Right renal cortex interstitium (tissue), 3 donors: ENCODE measurements at regions not wholly inside any gene's neighbourhood (a gene's known extent, or its start where the extent isn't known, plus 50 kb on each side); places are given as distances from the start of the nearest gene placed in this dataset.
"Not testable (repeated sequence)": the region's sequence is repeated elsewhere in the genome, so short reads cannot be mapped to it uniquely, and the experiment has no call there.

ENCODE experiments used
- DNase-seq, 3 donors: peaks; one replicate each; pipeline ENCODE4 v3.0.0-alpha.2; 2013; ENCODE audit warnings: low read depth in 3 of 3, low spot score in 2 of 3

DNA sequence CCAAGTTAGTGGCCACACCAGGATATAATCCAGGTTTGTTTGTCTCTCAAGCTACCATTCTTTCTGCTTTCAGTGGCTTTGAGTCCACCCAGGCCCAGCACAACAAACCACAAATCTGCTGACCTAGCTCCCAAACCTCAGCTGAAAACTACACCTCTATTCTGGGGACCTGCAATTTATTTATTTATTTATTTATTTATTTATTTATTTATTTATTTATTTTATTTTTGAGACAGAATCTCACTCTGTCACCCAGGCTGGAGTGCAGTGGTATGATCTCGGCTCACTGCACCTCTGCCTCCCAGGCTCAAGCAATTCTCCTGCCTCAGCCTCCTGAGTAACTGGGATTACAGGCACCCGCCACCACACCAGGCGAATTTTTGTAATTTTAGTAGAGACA, 229.9 kb upstream of the BTG1 start:
- DNase-seq = not testable (repeated sequence)

DNA sequence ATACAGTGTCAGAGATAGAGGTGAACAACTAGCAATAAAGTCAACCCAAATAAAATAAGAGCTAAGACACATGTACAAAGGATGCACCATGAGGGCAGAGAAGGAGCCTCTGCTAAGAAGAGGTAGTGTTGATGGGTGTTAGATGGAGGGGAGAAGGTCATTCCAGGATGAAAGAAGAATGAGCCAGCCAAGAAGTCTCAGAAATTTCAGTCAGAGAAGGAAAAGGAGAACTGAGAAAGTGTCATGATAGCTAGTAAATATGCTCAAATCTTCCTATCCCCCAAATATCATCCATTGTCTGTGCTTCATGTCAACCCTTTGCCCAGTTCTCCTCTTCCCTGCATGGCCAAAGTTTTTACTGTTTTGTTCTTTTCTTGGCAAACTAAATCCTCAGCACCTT, 225.2 kb upstream of the BTG1 start:
- no peak for DNase-seq

DNA sequence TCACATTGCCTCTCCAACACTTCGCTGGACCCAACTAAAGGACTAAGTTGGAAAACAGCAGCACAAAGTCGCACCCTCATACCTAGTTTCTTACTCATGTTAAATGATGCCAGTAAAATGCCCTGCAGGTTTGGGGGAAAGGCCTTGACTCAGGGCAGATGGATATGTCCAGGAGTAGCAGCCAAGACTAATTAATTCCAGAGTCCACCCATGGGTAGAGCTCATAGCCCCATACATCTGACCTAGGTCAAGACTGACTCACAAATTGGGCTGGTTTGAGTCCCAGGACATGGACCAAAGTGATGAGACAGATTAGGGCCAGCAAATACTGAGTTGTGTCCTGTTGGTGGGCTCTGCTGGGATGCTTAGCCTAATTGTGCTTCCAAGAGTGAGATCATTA, 224.0 kb upstream of the BTG1 start:
- no peak for DNase-seq

DNA sequence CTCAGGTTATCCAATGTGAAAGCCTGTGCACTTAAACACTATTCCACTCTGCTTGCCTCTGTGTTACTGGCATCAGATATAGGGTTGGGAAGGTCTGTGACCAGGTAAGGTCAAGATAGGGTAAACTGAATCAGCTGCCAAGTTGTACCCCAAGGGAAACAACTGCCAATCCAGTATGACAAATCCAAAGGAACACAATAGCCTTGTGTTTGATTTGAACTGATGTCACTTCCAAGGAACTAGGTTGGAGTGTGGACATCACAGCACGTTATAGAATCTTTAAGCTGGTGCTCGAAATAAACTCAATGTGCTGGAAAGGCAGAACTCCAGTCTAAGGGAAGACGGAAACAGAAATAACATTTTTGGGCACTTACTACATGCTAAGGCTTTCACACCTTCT, 223.4 kb upstream of the BTG1 start:
- no peak for DNase-seq

DNA sequence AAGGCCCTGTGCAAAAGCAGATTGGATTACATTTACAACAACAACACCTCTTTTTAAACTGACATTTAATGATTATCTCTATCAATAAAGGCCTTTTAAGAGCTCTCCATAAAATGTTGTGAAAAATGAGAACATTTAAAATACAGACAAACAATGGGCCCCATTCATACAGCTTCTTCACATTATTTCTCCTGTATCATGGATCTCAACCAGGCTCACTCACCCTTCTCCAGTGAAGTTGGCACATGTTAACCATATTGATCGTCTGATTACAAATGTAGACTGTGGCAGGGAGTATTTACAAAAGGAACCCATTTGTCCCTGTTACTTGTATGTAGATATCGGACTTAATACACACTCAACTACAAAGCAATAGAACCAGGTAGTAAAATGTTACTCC, 220.2 kb upstream of the BTG1 start:
- no peak for DNase-seq

DNA sequence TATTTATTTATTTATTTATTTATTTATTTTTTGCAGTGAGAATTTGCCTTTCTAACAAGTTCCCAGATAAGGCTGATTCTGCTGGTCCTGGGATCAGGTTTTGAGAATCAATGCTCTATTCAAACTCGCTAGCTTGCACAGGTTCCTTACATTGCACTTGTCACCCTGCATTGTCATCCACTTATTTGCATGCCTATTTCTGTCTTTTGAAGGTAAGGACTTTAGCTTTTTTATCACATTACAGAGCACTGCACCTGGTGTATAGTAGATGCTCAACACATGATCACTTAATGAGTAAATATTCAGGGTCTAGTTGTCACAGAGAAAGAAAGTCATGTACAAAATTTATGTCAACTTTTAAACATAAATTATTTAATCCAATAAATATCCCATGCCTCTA, 219.7 kb upstream of the BTG1 start:
- no peak for DNase-seq

DNA sequence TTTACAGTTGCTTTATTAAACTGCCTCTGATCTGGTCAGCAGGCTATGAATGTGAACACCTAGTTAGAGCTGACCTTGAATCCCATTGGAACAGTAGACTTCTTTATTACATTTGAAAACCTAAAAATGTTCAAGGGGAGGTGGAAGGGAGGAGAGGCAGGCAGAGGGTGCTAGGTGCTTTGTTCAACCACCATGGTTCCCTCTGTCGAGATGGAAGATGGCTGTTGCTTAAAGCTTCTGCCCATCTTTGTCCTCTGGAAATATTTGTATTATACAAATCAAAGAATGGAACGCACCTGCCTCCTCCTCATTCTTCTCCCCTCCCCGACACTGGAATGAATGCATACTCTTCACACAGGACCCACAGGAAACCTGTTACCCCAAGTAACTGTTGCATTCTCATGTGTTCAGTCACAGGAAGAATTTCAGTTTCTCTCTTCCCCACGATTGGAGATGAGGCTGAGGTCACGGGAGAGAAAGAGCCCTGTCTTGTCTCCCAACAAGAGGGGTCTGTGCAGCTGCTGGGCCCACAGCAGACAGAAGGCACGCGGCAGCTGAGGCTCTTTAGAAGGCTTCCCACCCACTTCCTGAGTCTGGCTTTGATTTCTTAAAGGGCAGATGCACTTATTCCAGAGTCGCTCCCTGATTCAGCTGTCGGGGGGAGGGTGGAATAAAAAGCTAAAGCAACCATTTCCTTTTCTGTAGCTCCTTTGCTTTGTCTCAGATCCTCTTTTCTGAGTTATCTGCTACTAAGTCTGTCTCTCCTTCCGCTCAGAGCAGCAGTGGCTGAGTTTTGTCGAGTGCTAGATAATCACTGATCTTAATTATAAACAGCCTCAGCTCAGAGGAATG, 217.9 kb upstream of the BTG1 start:
- DNase-seq = no peak

DNA sequence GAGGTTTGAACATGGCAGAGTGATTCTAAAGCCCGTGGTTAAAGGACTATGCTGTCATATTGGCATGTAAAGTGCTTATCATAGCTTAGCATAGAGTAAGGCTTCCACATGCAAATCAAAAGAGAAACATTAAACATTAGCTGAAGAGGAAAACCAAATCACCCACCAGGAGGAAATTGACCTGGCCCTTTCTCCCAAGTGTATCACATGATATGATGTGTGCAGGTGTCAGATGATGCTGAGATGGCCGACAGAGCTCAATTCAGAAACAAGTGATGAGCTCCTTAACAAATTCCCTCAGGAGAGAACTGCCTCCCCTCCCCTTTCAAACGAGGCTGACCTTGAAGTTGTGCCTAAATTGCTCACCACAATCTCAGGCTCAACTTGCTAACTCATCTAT, 217.1 kb upstream of the BTG1 start:
- DNase-seq = no peak

DNA sequence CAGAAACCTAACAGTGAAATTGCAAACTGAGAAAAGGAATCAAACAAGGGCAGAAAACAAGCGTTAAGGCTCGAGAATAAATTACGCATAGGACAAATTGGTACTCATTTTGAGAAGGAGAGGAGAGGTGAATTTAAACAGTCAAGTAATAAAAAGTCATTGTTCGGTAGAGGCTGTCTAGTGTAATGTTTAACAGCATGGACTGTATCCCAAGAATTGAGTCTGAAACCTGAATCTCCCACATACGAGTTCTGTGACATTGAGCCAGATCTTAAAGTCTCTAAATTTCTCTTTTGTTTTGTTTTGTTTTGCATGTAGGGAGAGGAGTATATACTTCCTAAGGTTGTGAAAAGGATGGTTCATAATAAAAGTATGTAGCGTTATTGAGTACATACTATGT, 216.5 kb upstream of the BTG1 start:
- DNase-seq = no peak

DNA sequence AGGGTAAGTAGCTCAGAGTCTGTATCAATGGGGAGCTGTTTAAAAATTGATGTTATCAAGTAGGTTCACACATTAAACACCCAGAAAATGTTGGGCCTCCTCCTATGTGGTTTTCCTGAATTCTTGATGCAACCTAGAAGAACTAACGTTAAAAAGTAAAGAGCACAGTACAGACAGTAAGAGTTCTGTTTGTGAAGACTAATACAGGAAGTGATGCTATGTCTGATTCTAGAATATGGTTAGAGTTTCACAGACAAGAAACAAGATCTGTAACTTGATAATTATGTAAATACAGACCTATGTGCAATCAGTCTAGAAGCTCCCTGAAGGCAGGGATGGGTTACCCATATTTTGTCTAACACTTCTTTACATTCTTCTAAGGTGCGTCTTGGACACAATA, 214.9 kb upstream of the BTG1 start:
- no peak for DNase-seq

DNA sequence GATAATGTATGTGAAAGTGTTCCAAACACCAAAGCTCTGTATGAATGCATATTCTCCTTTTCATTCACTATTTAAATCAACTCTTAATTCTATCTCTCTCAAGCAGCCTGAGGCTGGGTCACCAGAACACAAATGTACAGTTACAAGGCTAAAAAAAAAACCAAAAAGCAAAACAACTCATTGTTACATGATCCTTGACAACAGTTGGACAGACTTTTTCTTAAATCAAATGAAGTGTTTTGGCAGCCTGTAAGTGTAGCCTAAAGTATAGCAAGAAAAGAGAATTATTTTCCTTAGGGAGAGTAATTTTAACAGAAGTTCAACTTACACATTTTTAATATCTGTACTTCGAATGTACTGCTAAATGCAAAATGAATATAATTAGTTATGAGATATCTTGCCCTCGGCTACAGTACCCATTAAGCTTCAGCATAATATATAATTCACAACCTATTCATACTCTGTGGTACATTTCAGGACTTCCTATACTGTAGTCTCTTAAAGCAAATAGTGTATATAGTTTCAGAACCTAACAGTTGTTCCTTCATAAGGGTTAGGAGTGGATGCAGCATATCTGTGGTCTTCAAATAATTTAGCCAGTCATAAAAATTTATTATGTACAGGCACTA, 214.0 kb upstream of the BTG1 start:
- DNase-seq = no peak

DNA sequence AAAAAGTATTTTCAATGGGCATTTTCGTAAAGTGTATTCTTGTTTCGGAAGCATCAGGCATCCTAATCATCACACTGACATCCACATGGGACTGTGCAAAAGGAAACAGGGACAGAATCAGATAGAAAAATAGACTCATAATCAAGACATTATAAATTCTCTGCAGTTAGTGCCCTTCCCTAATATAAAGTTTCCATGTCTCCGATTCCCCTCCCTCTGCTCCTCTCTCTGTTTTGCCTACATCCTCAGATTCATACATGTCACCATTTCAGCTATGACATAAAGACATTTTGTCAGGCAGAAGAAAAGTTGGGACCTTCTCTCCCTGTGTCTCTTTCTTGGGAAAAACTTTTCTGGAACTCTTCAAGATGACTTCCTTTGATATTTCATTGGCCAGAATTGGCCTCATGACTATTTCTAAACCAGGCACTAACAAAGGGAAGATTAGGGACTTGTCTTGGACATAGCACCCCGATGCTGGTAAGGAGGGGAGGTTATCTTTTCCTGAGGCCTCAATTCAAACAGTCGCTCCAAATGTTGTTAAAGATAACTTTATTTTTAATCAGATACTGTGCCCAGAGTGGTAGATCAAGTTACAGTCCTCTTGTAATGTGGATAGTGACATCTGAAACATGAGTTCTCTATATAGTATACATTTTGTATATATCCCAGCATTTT, 212.1 kb upstream of the BTG1 start:
- no peak for DNase-seq

DNA sequence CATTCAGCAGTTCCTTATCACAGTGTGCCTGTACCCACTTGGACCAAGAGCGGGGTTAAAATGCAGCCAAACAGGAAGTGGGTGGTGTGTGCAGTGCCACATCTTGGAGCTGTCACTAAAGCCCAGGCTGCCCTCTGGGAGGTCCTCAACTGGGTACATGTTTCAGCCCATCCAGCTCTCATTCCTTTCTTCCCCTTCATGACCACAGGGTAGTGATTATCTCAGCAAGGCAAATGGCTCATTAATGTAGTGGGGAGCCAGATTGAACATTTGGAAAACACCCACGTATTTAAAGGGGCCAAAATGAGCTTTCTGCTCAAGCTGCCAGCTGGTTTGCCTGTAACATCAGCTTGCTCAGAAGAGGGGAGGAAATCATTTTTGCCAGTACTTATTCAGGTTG, 210.8 kb upstream of the BTG1 start:
- DNase-seq = no peak

DNA sequence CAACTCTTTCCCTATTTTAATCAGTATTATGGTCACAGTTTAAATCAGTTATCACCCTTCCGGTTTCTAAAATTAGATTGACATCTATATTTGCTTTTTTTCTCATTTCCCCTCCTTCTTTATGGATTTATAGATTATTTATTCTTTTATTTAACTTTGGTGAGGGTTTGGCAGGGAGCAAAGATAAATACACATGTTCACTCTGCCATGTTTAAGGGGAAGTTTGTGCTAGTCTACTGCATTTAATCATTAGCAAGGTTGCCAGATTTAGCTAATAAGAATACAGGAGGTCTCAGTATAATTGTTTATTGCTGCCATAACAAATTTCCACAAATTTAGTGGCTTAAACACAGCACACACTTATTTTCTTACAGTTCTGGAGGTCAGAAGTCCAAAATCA, 204.0 kb upstream of the BTG1 start:
- no peak for DNase-seq

DNA sequence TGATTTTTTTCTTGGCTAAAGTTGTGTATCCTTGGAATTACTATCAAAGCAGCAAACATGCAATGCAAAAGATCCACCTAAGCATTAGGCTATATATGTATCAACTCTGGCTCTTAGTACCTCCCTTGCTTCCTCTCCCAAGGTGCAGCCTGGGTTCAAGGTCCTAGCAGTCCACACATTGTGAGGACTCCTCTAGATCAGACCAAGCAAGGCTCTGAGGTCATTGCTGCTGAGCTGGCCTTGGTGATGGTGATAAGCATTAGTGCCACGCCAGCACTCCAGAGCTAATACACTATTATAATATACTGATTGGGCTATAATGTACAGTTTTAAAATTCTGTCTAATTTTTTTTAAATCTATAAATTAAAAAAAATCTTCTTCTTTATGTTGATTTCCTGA, 196.9 kb upstream of the BTG1 start:
- DNase-seq = no peak

DNA sequence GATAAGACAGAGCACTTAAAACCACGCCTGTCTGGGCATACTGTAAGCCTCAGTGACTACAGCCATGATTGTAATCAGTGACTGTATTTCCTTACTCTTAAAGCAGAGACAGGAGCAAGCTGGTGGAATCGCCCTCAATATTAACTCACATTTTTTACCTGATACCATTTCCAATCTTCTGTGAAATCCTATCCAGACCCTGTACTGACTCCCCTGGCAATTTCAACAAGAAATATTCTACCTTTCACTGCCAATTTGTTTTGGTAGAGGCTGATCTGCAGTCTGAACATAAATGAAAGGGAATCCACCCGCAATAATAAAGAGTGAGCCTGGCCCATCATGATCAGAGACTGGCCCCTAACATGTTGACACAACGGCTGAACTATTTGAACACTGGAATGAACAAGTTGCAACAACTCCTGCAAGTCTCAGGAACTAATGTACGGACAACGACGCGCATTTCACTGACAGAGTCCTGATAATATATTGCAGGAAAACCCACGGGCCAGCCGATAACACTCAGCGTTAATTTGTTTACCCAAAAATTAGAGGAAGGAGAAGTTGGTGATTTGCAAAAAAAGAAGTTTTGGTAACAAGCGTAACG, 195.5 kb upstream of the BTG1 start:
- no peak for DNase-seq

DNA sequence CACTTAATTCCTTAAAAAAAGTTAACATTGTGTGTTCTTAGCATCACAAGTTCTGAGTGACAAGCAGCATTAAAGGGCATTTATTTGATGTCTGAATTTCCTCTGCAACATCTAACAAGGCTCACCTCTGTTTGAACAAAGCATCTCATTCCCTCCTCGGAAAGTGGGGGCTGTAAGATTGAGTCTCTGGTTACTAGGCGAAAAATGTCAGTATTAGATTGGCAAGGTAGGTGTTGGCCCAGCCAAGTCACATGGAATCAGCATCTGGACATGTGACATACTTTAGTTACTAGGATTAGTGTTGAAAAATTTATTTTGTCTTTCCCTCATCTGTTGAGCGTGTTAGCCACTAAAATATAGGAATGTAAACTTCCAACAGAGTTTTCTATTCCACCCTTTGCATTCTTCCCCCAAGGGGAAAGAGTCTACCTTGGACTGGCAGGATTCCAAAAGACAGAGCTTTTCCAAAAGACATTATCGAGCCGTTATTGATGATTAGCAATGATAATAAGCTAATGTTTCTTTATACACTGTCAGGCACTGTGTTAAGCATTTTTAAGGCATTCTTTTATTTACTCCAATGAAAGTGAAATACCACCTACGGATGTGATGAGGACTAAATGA, 194.9 kb upstream of the BTG1 start:
- DNase-seq = no peak

DNA sequence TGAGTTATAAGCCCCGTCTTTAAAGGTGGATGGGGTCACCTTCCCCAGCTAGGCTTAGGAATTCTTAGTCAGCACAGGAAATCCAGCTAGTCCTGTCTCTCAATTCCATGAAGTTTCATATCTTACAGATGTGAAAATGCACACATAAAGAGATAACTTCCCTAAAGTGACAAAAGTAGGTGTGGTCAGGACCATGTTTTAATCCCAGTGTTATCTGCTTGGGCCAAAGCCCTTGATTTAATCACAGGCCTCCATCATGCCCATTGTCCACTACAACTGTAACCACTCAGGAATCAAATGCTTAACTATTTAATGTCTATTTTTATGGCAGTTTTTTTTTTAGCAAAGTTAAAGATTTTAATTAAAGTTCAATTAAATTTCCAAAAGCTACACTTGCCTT, 194.4 kb upstream of the BTG1 start:
- no peak for DNase-seq

DNA sequence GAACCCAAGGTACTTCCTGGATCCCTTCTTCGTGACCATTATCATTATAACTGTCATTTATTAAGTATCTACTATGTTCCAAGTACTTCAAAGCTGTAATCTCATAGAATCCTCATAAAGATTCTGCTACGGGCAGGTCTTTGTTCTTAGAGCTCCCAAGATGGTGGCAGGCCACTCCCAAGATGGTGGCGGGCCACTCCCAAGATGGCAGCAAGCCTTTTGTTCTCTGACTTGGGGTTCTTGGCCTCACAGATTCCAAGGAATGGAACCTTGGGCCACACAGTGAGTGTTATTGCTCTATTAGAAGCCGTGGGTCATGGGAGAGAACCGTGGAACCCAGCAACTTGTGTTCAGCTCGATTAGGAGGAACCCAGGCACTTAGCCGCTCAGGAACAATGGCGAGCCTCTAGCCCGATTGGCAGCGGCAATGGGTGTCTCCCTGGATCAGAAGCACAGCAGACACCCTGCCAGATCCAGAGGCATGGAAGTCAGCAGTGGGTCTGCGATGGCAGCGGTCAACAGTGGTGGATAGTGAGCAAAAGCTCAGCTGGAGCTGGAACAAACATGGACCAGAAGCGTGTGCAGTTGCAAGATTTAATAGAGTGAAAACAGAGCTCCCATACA, 193.7 kb upstream of the BTG1 start:
- no peak for DNase-seq

DNA sequence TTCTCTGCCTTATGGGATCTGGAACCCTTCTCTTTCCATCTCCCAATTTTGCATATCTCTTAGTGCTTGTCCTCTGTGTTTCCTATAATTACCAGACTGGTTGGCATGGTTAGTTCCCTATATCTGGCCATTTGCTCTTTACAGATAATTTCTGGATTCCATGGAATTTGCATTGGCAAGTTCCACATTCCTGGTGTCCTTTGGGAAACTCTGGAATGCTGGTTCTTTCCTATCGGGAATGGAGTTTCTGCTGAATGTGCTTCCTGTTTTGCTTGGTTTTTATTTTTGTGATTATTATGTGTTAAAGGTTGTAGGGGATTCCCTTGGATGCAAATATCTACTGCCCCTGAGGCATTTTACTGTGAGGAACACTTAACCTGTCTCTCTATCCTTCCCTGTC, 193.0 kb upstream of the BTG1 start:
- DNase-seq = no peak

DNA sequence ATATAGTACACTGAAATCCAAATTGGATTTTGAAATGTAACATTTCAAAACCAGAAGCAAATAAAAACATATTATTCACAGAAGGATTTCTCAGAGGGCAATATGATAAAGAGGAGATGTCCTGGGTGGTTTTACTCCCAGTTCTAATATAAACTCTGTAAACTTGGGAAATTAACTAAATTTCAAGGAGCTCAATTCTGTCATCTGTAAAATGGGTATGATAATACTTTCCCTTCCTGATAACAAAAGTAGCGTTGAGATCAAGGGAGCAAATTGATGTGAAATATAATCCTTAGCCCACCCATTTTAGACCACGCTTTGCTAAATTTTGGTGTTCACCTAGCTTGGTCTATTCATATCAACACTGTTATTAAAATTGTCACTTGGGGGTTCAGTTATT, 192.5 kb upstream of the BTG1 start:
- no peak for DNase-seq
